Prostate gland (tissue), 2 donors: ENCODE measurements at regions not wholly inside any gene's neighbourhood (a gene's known extent, or its start where the extent isn't known, plus 50 kb on each side); places are given as distances from the start of the nearest gene placed in this dataset.

Experiments used
- CTCF ChIP-seq, 4 experiments: fragments of 200-600 bp in 2 of 4; fragments of 450-650 bp in 2 of 4; sonication (generic) in 2 of 4; IDR thresholded peaks; 1 replicate in 3 of 4; 2 replicates in 1 of 4; pipeline ENCODE4 v1.5.1; 2016 to 2019; ENCODE audit warnings: antibody characterized with exemption in 4 of 4, mild to moderate bottlenecking in 2 of 4, moderate library complexity in 2 of 4
- POLR2A ChIP-seq: fragments of 450-650 bp; IDR thresholded peaks from one replicate; pipeline ENCODE4 v1.6.1; 2016; ENCODE audit warnings: antibody characterized with exemption, mild to moderate bottlenecking

- TF ChIP-seq CTCF (IDR thresholded peaks at IDR 0.05) (no peak), POLR2A (no peak)
Observed at GRCh38 chr5:124342584-124342983, 403.9 kb downstream of the ZNF608 start.
